Activated B cell treated with CpG ODN at 0.5 μM for 24 hours (primary cell): ENCODE measurements at regions not wholly inside any gene's neighbourhood (a gene's known extent, or its start where the extent isn't known, plus 50 kb on each side); places are given as distances from the start of the nearest gene placed in this dataset.

ENCODE experiments used
- ATAC-seq: fragments of 200-7000 bp; cut with Tn5 transposase; one replicate; pipeline ENCODE4 v1.10.0; 2021; ENCODE audit warnings: low read depth, mild to moderate bottlenecking, moderate library complexity
- CTCF ChIA-PET: fragments of 350-600 bp; sonication (Branson Sonifier 250); formaldehyde crosslinking; loops from one replicate; lab custom pipeline; 2021; ENCODE audit warnings: antibody characterized with exemption; lab: Charles Lee
- POLR2A ChIA-PET: fragments of 350-600 bp; sonication (Branson Sonifier 250); formaldehyde crosslinking; loops from one replicate; lab custom pipeline; 2021; ENCODE audit warnings: antibody characterized with exemption; lab: Charles Lee
- DNase-seq: peaks from one replicate; pipeline ENCODE4 v3.0.0; 2022
- H3K27ac Mint-ChIP-seq: one replicate; pipeline ENCODE4 v1.8.0; 2020; ENCODE audit warnings: mixed read lengths
- H3K27me3 Mint-ChIP-seq: one replicate; pipeline ENCODE4 v1.8.0; 2021; ENCODE audit warnings: mixed read lengths
- H3K36me3 Mint-ChIP-seq: one replicate; pipeline ENCODE4 v1.8.0; 2021; ENCODE audit warnings: low read depth, mixed read lengths
- H3K4me1 Mint-ChIP-seq: one replicate; pipeline ENCODE4 v1.8.0; 2021; ENCODE audit warnings: mixed read lengths
- H3K4me3 Mint-ChIP-seq: one replicate; pipeline ENCODE4 v1.8.0; 2020; ENCODE audit warnings: mild to moderate bottlenecking, mixed read lengths
- H3K9me3 Mint-ChIP-seq: one replicate; pipeline ENCODE4 v1.8.0; 2020; ENCODE audit warnings: mixed read lengths
- intact Hi-C: fragments of 100-400 bp; cut with micrococcal nuclease; formaldehyde crosslinking; loops from one replicate; pipeline ENCODE4 v1.15.1; 2024
- TF ChIP-seq, protein P1 (sequence below): fragments of 200-600 bp; IDR thresholded peaks from one replicate; pipeline ENCODE4 v1.8.0; 2022; ENCODE audit warnings: antibody characterized with exemption, mild to moderate bottlenecking

DNA sequence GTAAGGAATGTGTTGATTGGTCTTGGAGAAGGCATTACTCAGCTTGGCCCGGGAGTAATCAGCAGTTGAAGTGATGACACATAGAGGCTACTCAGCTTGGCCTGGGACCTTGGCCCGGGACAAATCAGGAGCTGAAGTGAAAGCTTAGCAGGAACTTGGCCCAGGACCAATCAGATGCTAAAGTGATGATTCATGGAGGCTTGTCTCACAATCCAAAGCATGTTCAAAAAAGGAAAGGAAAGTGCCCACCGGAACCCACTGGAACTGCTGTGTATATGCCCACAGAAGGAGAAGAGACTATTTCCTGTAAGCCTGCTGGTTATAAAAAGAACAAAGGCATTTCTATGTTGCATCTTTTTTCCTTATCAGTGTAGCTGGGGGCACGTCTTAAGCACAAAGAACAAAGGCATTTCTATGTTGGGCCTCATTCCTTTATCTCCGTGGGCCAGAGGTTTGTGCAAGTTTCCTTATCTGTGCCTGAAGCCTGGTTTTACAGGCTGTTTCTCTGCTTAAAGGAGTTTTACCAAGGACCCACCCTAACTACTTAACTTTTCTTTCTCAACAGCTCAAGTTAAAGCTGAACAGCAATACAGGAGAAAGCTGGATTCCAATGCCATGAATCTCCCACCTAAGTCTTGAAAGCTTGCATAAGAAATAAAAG lies 1176.7 kb downstream of the NLGN4X start:
- Mint-ChIP-seq H3K9me3 (no peaks in the 10 kb centered on the region), H3K27ac (no peak overlapping the region), H3K4me3 (no peak overlapping the region), H3K4me1 (no peaks in the 10 kb centered on the region), H3K36me3 (no peaks in the 10 kb centered on the region), H3K27me3 (no peaks in the 10 kb centered on the region)
- TF ChIP-seq, protein P1, sequence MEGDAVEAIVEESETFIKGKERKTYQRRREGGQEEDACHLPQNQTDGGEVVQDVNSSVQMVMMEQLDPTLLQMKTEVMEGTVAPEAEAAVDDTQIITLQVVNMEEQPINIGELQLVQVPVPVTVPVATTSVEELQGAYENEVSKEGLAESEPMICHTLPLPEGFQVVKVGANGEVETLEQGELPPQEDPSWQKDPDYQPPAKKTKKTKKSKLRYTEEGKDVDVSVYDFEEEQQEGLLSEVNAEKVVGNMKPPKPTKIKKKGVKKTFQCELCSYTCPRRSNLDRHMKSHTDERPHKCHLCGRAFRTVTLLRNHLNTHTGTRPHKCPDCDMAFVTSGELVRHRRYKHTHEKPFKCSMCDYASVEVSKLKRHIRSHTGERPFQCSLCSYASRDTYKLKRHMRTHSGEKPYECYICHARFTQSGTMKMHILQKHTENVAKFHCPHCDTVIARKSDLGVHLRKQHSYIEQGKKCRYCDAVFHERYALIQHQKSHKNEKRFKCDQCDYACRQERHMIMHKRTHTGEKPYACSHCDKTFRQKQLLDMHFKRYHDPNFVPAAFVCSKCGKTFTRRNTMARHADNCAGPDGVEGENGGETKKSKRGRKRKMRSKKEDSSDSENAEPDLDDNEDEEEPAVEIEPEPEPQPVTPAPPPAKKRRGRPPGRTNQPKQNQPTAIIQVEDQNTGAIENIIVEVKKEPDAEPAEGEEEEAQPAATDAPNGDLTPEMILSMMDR: no peak
- ChIA-PET CTCF (no interaction called here), POLR2A (no interaction called here)
- no peak for ATAC-seq
- no peak for DNase-seq
- intact Hi-C loops: no loop called here

- CTCF ChIA-PET: no interaction called here
- intact Hi-C loops: no loop called here
These were observed 1186.1 kb downstream of the NLGN4X start for GRCh38 chrX:5042563-5042962.

GRCh38 chrX:5031792-5032191 lies 1196.9 kb downstream of the NLGN4X start:
- Mint-ChIP-seq H3K4me3 (no peak overlapping the region), H3K27me3 (no peaks in the 10 kb centered on the region), H3K27ac (no peak overlapping the region), H3K4me1 (no peaks in the 10 kb centered on the region), H3K9me3 (peaks cover 3% of the 10 kb centered on the region), H3K36me3 (no peaks in the 10 kb centered on the region)
- CTCF ChIA-PET: no interaction called here
- TF ChIP-seq, protein P1: no peak
- intact Hi-C loops: no loop called here
- ATAC-seq (no peak), DNase-seq (no peak)
- POLR2A ChIA-PET: no interaction called here

More at GRCh38 chrX:5042563-5042962, 1186.1 kb downstream of the NLGN4X start:
- ATAC-seq (no peak), DNase-seq (no peak)
- POLR2A ChIA-PET: no interaction called here
- H3K4me3 Mint-ChIP-seq: no peak overlapping the region
- peaks cover 4% of the 10 kb centered on the region for H3K9me3 Mint-ChIP-seq
- TF ChIP-seq, protein P1: no peak
- H3K27me3 Mint-ChIP-seq: no peaks in the 10 kb centered on the region
- no peak overlapping the region for H3K27ac Mint-ChIP-seq
- no peaks in the 10 kb centered on the region for H3K4me1 Mint-ChIP-seq
- no peaks in the 10 kb centered on the region for H3K36me3 Mint-ChIP-seq

- TF ChIP-seq, protein P1: no peak
- ChIA-PET CTCF (no interaction called here), POLR2A (no interaction called here)
- ATAC-seq (no peak), DNase-seq (no peak)
- intact Hi-C loops: no loop called here
- no peaks in the 10 kb centered on the region for H3K9me3 Mint-ChIP-seq
- no peaks in the 10 kb centered on the region for H3K4me1 Mint-ChIP-seq
- no peak overlapping the region for H3K4me3 Mint-ChIP-seq
- no peaks in the 10 kb centered on the region for H3K36me3 Mint-ChIP-seq
- H3K27ac Mint-ChIP-seq: no peak overlapping the region
- no peaks in the 10 kb centered on the region for H3K27me3 Mint-ChIP-seq
These were observed 1213.2 kb downstream of the NLGN4X start for GRCh38 chrX:5015451-5015850.

DNA sequence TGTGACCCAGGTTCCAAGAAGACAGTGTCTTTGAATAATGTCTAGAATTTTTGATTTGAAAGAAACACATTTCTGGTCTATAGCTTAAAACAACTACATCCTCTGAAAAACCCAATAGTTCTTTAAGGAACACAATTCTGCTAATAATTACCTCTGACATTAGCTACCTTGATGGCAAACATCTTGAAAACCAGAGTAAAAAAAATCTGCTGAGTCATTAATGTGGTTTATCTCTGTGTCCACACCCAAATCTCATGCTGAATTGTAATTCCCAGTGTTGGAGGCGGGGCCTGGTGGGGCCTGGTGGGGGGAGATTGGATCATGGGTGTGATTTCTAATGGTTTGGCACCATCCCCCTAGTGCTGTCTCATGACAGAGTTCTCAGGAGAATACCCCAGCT lies 1233.8 kb downstream of the NLGN4X start:
- H3K9me3 Mint-ChIP-seq: peaks cover 2% of the 10 kb centered on the region
- no peak for DNase-seq
- CTCF ChIA-PET: no interaction called here
- H3K27me3 Mint-ChIP-seq: no peaks in the 10 kb centered on the region
- intact Hi-C loops: no loop called here
- no peak overlapping the region for H3K4me3 Mint-ChIP-seq
- no peak for ATAC-seq
- TF ChIP-seq, protein P1: no peak
- no peak overlapping the region for H3K27ac Mint-ChIP-seq
- POLR2A ChIA-PET: no interaction called here
- H3K36me3 Mint-ChIP-seq: no peaks in the 10 kb centered on the region
- H3K4me1 Mint-ChIP-seq: no peaks in the 10 kb centered on the region
